Parathyroid adenoma (tissue), 2 donors: ENCODE measurements at regions not wholly inside any gene's neighbourhood (a gene's known extent, or its start where the extent isn't known, plus 50 kb on each side); places are given as distances from the start of the nearest gene placed in this dataset.

Source experiments
- H2AFZ ChIP-seq: fragments of 300-600 bp; sonication (generic); one replicate; pipeline ENCODE4 v1.7.0; 2017; ENCODE audit warnings: antibody characterized with exemption, mild to moderate bottlenecking
- H3K27ac ChIP-seq: fragments of 300-600 bp; sonication (generic); one replicate; pipeline ENCODE4 v1.7.0; 2017
- H3K27me3 ChIP-seq: fragments of 300-600 bp; sonication (generic); one replicate; pipeline ENCODE4 v1.7.0; 2017; ENCODE audit warnings: low read length; ENCODE audit not compliant: control insufficient read depth, insufficient read depth
- H3K36me3 ChIP-seq: fragments of 300-600 bp; sonication (generic); one replicate; pipeline ENCODE4 v1.7.0; 2017; ENCODE audit warnings: low read length; ENCODE audit not compliant: control insufficient read depth, insufficient read depth
- H3K4me1 ChIP-seq: fragments of 300-600 bp; sonication (generic); one replicate; pipeline ENCODE4 v1.7.0; 2017; ENCODE audit warnings: control low read depth
- H3K4me2 ChIP-seq: fragments of 300-600 bp; sonication (generic); one replicate; pipeline ENCODE4 v1.7.0; 2017; ENCODE audit warnings: low read length
- H3K4me3 ChIP-seq: fragments of 300-600 bp; sonication (generic); one replicate; pipeline ENCODE4 v1.7.0; 2017; ENCODE audit warnings: low read depth, low read length
- H3K79me2 ChIP-seq: fragments of 300-600 bp; sonication (generic); one replicate; pipeline ENCODE4 v1.7.0; 2017; ENCODE audit warnings: control low read depth
- H3K9ac ChIP-seq: fragments of 300-600 bp; sonication (generic); one replicate; pipeline ENCODE4 v1.7.0; 2017; ENCODE audit warnings: mild to moderate bottlenecking
- H3K9me3 ChIP-seq: fragments of 300-600 bp; sonication (generic); one replicate; pipeline ENCODE4 v1.7.0; 2017; ENCODE audit warnings: low read length; ENCODE audit not compliant: control insufficient read depth
- TF ChIP-seq, protein P1 (sequence below): fragments of 300-600 bp; sonication (generic); IDR thresholded peaks from one replicate; pipeline ENCODE4 v1.7.0; 2017; ENCODE audit warnings: antibody characterized with exemption, mild to moderate bottlenecking
- donor health status: primary hyperparathyroidism.

DNA sequence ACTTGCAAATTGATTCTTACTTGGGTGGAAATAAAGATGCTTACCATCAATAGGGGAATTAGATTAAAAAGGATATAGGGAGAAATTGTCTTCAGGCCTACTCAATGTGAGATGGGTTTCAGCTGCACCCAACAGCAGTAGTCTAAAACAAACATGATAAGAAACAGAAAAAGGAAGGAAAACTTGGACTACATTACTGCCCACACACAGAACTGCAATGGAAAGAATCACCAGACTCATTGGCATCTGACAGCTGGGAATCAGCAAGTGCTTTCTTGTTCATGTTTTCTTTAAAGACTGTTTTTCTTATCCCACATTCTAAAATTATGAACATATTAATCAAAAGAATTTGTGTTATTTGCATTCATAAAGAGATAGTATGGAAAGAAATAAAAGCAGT, 144.2 kb downstream of the LRIG3 start:
- Histone ChIP-seq H3K9ac (no peak overlapping the region), H3K4me3 (no peak overlapping the region), H3K9me3 (no peaks in the 10 kb centered on the region), H3K79me2 (no peaks in the 10 kb centered on the region), H3K27ac (no peak overlapping the region), H3K4me1 (no peaks in the 10 kb centered on the region), H2AFZ (no peak overlapping the region), H3K27me3 (no peaks in the 10 kb centered on the region), H3K4me2 (no peak overlapping the region), H3K36me3 (no peaks in the 10 kb centered on the region)
- TF ChIP-seq, protein P1, sequence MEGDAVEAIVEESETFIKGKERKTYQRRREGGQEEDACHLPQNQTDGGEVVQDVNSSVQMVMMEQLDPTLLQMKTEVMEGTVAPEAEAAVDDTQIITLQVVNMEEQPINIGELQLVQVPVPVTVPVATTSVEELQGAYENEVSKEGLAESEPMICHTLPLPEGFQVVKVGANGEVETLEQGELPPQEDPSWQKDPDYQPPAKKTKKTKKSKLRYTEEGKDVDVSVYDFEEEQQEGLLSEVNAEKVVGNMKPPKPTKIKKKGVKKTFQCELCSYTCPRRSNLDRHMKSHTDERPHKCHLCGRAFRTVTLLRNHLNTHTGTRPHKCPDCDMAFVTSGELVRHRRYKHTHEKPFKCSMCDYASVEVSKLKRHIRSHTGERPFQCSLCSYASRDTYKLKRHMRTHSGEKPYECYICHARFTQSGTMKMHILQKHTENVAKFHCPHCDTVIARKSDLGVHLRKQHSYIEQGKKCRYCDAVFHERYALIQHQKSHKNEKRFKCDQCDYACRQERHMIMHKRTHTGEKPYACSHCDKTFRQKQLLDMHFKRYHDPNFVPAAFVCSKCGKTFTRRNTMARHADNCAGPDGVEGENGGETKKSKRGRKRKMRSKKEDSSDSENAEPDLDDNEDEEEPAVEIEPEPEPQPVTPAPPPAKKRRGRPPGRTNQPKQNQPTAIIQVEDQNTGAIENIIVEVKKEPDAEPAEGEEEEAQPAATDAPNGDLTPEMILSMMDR = no peak

DNA sequence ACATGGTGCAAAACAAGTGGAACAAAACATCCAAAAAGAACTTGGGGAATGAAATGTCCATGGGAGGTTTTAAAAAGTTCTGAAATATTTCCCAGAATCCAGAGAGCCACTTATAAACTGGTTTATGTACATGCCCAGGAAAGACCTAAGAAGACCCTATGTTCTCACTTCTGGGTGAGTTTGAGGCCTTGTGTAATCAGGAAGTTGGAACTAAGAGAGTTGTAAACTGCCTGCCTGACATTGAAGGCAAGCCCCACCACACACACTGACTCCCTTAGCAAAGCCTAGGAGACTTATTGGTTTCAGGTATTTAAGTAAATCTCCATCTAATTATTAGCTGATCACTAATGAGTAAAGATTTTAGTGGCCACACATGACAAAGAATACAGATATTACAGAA, 142.5 kb downstream of the LRIG3 start:
- Histone ChIP-seq H3K4me1 (no peaks in the 10 kb centered on the region), H3K27ac (no peak overlapping the region), H3K27me3 (no peaks in the 10 kb centered on the region), H2AFZ (no peak overlapping the region), H3K9ac (no peak overlapping the region), H3K9me3 (no peaks in the 10 kb centered on the region), H3K36me3 (no peaks in the 10 kb centered on the region), H3K79me2 (no peaks in the 10 kb centered on the region), H3K4me2 (no peak overlapping the region), H3K4me3 (no peak overlapping the region)
- TF ChIP-seq, protein P1 = no peak

DNA sequence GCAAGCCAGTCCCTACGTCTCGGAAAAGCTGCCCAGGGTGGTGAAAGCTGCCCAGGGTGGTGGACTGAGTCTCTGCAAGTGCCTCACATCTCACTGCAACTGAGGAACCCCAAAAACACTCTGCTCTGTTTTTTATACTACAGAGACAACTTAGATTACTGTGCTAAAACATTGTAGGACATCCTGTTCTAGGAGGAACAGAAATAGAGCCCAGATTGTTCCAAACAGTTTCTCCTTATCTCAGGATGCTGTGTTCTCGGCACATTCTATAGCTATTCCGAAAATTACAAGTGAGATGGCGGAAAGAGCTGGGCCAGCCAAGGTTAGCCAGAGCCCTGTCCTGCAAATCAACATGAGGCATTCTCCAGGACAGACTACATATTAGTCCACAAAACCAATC, 138.7 kb downstream of the LRIG3 start:
- Histone ChIP-seq H3K27me3 (no peaks in the 10 kb centered on the region), H3K4me2 (no peak overlapping the region), H3K36me3 (no peaks in the 10 kb centered on the region), H3K4me1 (no peaks in the 10 kb centered on the region), H3K9me3 (no peaks in the 10 kb centered on the region), H3K27ac (no peak overlapping the region), H3K79me2 (no peaks in the 10 kb centered on the region), H3K4me3 (no peak overlapping the region), H3K9ac (no peak overlapping the region), H2AFZ (no peak overlapping the region)
- TF ChIP-seq, protein P1 = no peak

DNA sequence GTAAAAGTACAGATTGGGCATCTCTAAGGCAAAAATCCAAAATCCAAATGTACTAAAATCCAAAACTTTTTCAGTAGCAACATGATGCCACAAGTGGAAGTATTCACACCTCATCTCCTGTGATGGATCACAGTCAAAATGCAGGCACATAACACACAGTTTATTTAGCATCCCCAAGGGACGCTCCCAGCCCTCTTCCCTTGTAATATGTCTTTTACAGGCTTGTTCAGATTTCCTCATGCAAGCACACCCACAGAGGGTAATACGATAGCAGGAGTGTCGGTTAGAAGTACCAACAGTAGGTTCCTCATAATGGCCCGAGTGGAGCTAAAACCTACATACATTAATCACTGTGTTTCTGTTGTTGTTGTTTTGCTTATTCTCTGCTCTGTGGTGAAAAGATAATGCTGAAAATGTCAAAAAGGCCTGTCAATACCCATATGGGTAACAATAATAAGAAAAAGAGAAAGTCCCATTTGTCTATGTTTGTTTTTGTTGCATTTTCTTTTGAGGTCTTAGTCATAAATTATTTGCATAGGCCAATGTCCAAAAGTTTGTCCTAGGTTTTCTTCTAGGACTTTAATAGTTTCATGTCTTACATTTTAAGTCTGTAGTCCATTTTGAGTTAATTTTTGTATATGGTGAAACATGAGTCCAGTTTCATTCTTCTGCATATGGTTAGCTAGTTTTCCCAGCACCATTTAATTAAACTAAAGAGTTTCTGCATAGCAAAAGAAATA, 133.1 kb downstream of the LRIG3 start:
- Histone ChIP-seq H3K9ac (no peak overlapping the region), H3K4me1 (no peaks in the 10 kb centered on the region), H3K79me2 (no peaks in the 10 kb centered on the region), H3K4me3 (no peak overlapping the region), H3K4me2 (no peak overlapping the region), H3K27ac (no peak overlapping the region), H3K9me3 (no peaks in the 10 kb centered on the region), H3K27me3 (no peaks in the 10 kb centered on the region), H2AFZ (no peak overlapping the region), H3K36me3 (no peaks in the 10 kb centered on the region)
- TF ChIP-seq, protein P1 = no peak

DNA sequence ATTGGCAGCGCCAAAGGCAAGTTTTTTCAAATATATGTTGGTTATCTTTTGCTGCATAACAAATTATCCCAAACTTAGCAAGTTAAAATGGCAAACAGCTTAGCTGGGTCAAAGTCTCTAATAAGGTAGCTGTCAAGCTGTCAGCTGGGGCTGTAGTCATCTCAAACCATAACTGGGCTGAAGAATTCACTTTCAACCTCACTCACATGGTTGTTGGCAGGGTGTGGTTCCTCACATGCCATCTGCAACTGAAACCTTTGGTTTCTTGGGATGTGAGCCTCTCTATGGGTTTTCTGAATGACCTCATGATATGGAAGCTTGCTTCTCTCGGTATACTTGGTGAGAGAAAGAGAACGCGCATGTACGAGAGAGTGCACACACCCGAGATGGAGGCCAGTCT, 125.4 kb downstream of the LRIG3 start:
- Histone ChIP-seq H3K9me3 (no peaks in the 10 kb centered on the region), H3K4me1 (no peaks in the 10 kb centered on the region), H2AFZ (no peak overlapping the region), H3K4me2 (no peak overlapping the region), H3K4me3 (no peak overlapping the region), H3K36me3 (no peaks in the 10 kb centered on the region), H3K9ac (no peak overlapping the region), H3K27ac (no peak overlapping the region), H3K27me3 (no peaks in the 10 kb centered on the region), H3K79me2 (no peaks in the 10 kb centered on the region)
- TF ChIP-seq, protein P1 = no peak
